Amygdala (tissue), 56 donors: ENCODE measurements at regions not wholly inside any gene's neighbourhood (a gene's known extent, or its start where the extent isn't known, plus 50 kb on each side); places are given as distances from the start of the nearest gene placed in this dataset.
A peak's percentile ranks its signal among the peaks of the same experiment; 100 is the strongest.

Experiments used
- DNase-seq, 56 donors: peaks; one replicate each; lab custom pipeline; 2025; lab: John Stamatoyannopoulos, UW

GRCh38 chr12:70150230-70150629 lies 93.0 kb upstream of the CNOT2 start:
- DNase-seq: no peak

- no peak for DNase-seq
Observed at GRCh38 chr12:70151993-70152392, 91.2 kb upstream of the CNOT2 start.

- no peak for DNase-seq
Observed at GRCh38 chr12:70154087-70154638, 89.1 kb upstream of the CNOT2 start.

- DNase-seq: no peak
Observed at GRCh38 chr12:70154960-70155589, 88.2 kb upstream of the CNOT2 start.

DNA sequence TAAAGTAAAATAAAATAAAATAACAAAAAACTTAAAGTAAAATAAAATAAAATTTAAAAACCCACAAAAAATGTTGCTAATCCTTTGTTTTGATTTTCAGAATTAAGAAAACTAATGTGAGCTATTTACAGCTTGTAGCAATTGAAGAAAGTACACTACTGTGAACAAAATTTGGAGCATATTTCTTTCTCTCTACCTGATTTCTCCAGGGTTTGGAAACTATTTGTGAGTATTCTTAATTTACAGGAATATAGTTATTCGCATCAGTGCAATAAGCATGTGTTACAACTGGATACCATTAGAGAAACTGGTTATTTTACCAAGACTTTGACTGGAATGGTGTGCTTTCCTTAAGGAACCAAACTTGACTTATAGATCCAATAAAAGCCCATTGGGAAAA lies 86.1 kb upstream of the CNOT2 start:
- DNase-seq: no peak

- no peak for DNase-seq
Observed at GRCh38 chr12:70165450-70165849, 77.8 kb upstream of the CNOT2 start.

DNA sequence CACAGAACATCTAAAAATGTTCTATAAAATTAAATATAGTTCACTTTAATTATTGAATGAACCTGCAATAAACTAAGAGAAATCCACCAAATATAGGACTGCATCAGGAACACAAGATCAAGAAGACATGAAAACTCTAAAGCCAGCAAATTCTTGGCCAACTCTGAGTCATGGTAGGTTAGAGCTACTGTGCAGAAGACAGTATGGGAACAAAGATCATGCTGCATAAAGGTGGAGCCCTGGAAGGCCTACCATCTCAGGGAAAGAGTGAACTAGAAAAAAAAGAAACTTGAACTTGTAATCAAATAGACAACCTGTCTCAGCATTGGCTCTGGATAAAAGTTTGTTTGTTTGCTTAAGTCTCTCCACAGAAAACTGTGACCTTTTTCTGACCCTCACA lies 66.9 kb upstream of the CNOT2 start:
- no peak for DNase-seq

GRCh38 chr12:70177631-70178030 lies 65.6 kb upstream of the CNOT2 start:
- no peak for DNase-seq

- DNase-seq: peak in 6 of 56 donors; percentile 10 to 70 (median 22)
Observed at GRCh38 chr12:70178038-70178437, 65.2 kb upstream of the CNOT2 start.

DNA sequence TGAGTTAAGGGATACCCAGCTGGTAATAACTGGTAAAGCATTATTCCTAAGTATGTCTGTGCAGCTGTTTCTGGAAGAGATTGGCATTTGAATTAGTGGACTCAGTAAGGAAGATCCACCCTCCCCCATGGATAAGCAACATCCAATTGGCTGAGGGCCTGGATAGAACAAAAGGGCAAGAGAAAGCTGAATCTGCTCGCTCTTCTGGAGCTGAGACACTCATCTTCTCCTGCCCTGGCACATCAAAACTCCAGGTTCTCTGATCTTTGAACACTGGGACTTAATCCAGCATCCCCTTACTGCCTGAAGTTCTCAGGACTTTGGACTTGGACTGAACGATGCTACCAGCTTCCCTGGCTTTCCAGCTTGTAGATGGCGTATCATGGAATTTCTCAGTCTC lies 63.1 kb upstream of the CNOT2 start:
- DNase-seq: peak in 34 of 56 donors; percentile 1 to 70 (median 20)

- DNase-seq: no peak
Observed at GRCh38 chr12:70185301-70185700, 57.9 kb upstream of the CNOT2 start.

DNA sequence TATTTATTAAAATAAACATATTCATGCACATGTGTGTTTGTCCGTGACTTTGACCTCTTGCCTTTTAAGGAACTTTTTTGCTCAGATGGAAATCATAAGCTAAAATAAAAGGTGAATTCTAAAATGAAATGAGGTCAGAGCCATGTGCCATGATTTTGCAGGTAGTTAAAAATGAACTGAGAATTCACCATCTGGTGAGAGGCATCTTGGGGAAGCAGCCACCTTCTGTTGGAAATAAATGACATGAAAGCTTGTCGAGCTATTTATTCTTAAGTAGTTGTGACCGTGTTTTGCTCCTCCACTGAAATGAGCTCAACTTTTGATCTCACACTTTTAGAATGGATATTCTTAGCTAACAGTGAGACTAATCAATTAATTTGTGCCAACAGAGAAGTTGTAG lies 56.8 kb upstream of the CNOT2 start:
- DNase-seq: no peak

DNA sequence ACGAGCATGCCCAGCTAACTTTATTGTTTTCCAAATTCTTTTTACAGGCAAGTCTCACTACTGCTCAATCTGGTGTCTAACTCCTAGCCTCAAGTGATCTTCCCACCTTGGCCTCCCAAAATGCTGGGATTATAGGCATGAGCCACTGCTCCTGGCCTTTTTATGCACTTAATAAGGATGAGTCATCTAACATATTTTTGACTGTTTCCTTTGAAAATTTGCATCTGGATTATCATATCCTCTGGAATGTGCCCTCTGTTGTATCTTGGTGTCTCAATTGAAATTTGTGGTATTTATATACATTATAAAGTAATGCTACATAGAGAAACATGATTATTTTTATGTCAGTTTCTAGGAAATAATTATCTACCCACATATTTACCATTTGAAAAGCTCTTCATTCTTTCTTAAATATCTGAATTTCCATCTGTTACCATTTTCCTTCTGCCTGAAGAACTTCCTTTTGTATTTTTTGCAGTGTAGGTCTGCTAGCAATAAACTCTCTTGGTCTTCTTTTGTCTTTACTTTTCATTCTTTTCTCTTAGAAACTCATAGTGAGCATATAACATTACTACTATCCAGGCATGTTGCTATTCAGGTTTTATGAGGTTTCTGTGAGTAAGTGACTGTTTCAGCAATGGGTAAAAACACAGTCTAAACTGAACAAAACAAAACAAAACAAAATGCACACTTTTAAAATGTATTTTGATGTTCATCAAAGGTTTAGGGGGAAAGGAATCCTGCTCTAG lies 52.8 kb upstream of the CNOT2 start:
- DNase-seq: no peak
